ENCODE measurements at regions not wholly inside any gene's neighbourhood (a gene's known extent, or its start where the extent isn't known, plus 50 kb on each side); places are given as distances from the start of the nearest gene placed in this dataset.

DNA sequence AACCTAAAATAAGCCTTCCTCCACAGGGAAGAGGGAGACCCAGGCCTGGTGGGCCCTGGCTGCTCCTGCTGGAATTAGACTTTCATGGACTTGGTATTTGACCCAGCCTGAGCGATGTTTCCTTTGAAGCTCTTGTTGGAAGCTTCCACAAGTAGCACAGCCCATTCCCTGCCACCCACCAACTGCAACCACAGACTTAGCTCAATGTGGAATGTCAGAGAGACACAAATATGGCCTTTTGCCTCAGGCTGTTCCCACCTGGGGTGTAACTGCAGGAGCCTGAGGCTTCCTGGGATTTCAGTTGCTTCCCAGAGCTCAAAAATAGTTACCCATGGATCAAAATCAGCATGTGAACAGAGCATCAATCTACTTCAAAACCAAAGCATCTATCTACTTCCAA lies 70.3 kb upstream of the LHFPL2 start:
- TF ChIP-seq POLR2A (IDR thresholded peaks at IDR 0.05), result no peak
- TF ChIP-seq, protein P1, sequence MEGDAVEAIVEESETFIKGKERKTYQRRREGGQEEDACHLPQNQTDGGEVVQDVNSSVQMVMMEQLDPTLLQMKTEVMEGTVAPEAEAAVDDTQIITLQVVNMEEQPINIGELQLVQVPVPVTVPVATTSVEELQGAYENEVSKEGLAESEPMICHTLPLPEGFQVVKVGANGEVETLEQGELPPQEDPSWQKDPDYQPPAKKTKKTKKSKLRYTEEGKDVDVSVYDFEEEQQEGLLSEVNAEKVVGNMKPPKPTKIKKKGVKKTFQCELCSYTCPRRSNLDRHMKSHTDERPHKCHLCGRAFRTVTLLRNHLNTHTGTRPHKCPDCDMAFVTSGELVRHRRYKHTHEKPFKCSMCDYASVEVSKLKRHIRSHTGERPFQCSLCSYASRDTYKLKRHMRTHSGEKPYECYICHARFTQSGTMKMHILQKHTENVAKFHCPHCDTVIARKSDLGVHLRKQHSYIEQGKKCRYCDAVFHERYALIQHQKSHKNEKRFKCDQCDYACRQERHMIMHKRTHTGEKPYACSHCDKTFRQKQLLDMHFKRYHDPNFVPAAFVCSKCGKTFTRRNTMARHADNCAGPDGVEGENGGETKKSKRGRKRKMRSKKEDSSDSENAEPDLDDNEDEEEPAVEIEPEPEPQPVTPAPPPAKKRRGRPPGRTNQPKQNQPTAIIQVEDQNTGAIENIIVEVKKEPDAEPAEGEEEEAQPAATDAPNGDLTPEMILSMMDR (IDR thresholded peaks at IDR 0.05), result no peak
